ENCODE measurements at regions not wholly inside any gene's neighbourhood (a gene's known extent, or its start where the extent isn't known, plus 50 kb on each side); places are given as distances from the start of the nearest gene placed in this dataset.

GRCh38 chr7:130803127-130803526, 69.1 kb upstream of the KLF14 start:
- TF ChIP-seq, protein P1, sequence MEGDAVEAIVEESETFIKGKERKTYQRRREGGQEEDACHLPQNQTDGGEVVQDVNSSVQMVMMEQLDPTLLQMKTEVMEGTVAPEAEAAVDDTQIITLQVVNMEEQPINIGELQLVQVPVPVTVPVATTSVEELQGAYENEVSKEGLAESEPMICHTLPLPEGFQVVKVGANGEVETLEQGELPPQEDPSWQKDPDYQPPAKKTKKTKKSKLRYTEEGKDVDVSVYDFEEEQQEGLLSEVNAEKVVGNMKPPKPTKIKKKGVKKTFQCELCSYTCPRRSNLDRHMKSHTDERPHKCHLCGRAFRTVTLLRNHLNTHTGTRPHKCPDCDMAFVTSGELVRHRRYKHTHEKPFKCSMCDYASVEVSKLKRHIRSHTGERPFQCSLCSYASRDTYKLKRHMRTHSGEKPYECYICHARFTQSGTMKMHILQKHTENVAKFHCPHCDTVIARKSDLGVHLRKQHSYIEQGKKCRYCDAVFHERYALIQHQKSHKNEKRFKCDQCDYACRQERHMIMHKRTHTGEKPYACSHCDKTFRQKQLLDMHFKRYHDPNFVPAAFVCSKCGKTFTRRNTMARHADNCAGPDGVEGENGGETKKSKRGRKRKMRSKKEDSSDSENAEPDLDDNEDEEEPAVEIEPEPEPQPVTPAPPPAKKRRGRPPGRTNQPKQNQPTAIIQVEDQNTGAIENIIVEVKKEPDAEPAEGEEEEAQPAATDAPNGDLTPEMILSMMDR (IDR thresholded peaks at IDR 0.05) = no peak
- no peak for TF ChIP-seq POLR2A (IDR thresholded peaks at IDR 0.05)

All from testis (tissue), 2 donors.